Gastroesophageal sphincter (tissue), 3 donors: ENCODE measurements at regions not wholly inside any gene's neighbourhood (a gene's known extent, or its start where the extent isn't known, plus 50 kb on each side); places are given as distances from the start of the nearest gene placed in this dataset.
"Not testable (repeated sequence)": the region's sequence is repeated elsewhere in the genome, so short reads cannot be mapped to it uniquely, and the experiment has no call there.

ENCODE experiments used
- POLR2A ChIP-seq, 2 donors: fragments of 450-650 bp; IDR thresholded peaks; one replicate each; pipeline ENCODE4 v1.6.1; 2017; ENCODE audit warnings: antibody characterized with exemption in 2 of 2, mild to moderate bottlenecking in 2 of 2, moderate library complexity in 1 of 2
- TF ChIP-seq, protein P1 (sequence below), 4 experiments: fragments of 200-600 bp in 2 of 4; fragments of 450-650 bp in 2 of 4; sonication (generic) in 1 of 4; IDR thresholded peaks; one replicate each; pipeline ENCODE4 v1.5.1; 2017 to 2019; ENCODE audit warnings: antibody characterized with exemption in 4 of 4, mild to moderate bottlenecking in 2 of 4, moderate library complexity in 2 of 4

DNA sequence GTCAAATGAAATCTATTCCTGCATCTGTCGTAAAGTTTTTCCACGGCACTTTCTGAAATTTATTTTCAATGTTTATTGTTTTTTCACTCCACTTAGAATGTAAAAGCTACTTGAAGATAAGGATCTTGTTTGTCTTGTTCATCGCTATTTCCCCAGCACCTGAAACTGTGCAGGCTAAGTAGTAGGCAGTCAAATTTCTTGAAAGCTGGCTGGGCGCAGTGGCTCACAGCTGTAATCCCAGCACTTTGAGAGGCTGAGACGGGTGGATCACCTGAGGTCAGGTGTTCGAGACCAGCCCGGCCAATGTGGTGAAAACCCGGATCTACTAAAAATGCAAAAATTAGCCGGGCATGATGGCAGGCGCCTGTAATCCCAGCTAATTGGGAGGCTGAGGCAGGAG lies 111.0 kb downstream of the POTEC start:
- TF ChIP-seq POLR2A (IDR thresholded peaks at IDR 0.05) = not testable (repeated sequence)
- TF ChIP-seq, protein P1, sequence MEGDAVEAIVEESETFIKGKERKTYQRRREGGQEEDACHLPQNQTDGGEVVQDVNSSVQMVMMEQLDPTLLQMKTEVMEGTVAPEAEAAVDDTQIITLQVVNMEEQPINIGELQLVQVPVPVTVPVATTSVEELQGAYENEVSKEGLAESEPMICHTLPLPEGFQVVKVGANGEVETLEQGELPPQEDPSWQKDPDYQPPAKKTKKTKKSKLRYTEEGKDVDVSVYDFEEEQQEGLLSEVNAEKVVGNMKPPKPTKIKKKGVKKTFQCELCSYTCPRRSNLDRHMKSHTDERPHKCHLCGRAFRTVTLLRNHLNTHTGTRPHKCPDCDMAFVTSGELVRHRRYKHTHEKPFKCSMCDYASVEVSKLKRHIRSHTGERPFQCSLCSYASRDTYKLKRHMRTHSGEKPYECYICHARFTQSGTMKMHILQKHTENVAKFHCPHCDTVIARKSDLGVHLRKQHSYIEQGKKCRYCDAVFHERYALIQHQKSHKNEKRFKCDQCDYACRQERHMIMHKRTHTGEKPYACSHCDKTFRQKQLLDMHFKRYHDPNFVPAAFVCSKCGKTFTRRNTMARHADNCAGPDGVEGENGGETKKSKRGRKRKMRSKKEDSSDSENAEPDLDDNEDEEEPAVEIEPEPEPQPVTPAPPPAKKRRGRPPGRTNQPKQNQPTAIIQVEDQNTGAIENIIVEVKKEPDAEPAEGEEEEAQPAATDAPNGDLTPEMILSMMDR (IDR thresholded peaks at IDR 0.05) = not testable (repeated sequence)
